ENCODE measurements at regions not wholly inside any gene's neighbourhood (a gene's known extent, or its start where the extent isn't known, plus 50 kb on each side); places are given as distances from the start of the nearest gene placed in this dataset.

GRCh38 chr2:237257471-237257951, 156.5 kb downstream of the COL6A3 start:
- TF ChIP-seq MAX (IDR thresholded peaks at IDR 0.05) (no peak), EGR1 (IDR thresholded peaks at IDR 0.05) (no peak), USF1 (IDR thresholded peaks at IDR 0.05) (no peak), EP300 (IDR thresholded peaks at IDR 0.05; ENCODE audit: borderline replicate concordance) (no peak), NFIC (IDR thresholded peaks at IDR 0.05) (no peak), ZBTB7A (IDR thresholded peaks at IDR 0.05; ENCODE audit: low read depth) (no peak), YY1 (IDR thresholded peaks at IDR 0.05; ENCODE audit: low read depth) (no peak), TEAD4 (IDR thresholded peaks at IDR 0.05) (no peak), TCF12 (IDR thresholded peaks at IDR 0.05; ENCODE audit: low read depth) (no peak)

GRCh38 chr2:237258116-237258515, 155.8 kb downstream of the COL6A3 start:
- TF ChIP-seq RAD21 (IDR thresholded peaks at IDR 0.05; ENCODE audit: low read depth): no peak
- TF ChIP-seq TAF1 (IDR thresholded peaks at IDR 0.05; ENCODE audit: low read depth): no peak
- no peak for TF ChIP-seq CREB1 (IDR thresholded peaks at IDR 0.05; ENCODE audit: low read depth)
- TF ChIP-seq EP300 (IDR thresholded peaks at IDR 0.05; ENCODE audit: borderline replicate concordance): no peak
- TF ChIP-seq CEBPB (IDR thresholded peaks at IDR 0.05): no peak
- no peak for TF ChIP-seq REST (IDR thresholded peaks at IDR 0.05; ENCODE audit: low read depth)
- no peak for TF ChIP-seq TCF12 (IDR thresholded peaks at IDR 0.05; ENCODE audit: low read depth)
- TF ChIP-seq FOXM1 (IDR thresholded peaks at IDR 0.05; ENCODE audit: borderline replicate concordance, low read depth): no peak
- TF ChIP-seq YY1 (IDR thresholded peaks at IDR 0.05; ENCODE audit: low read depth): no peak
- no peak for TF ChIP-seq ZBTB7A (IDR thresholded peaks at IDR 0.05; ENCODE audit: low read depth)
- no peak for TF ChIP-seq NFIC (IDR thresholded peaks at IDR 0.05)
- no peak for TF ChIP-seq USF1 (IDR thresholded peaks at IDR 0.05)
- no peak for TF ChIP-seq EGR1 (IDR thresholded peaks at IDR 0.05)
- no peak for TF ChIP-seq TEAD4 (IDR thresholded peaks at IDR 0.05)
- TF ChIP-seq MAX (IDR thresholded peaks at IDR 0.05): no peak

GRCh38 chr2:237258615-237259014, 155.3 kb downstream of the COL6A3 start:
- no peak for TF ChIP-seq USF1 (IDR thresholded peaks at IDR 0.05)
- TF ChIP-seq EGR1 (IDR thresholded peaks at IDR 0.05): no peak
- no peak for TF ChIP-seq REST (IDR thresholded peaks at IDR 0.05; ENCODE audit: low read depth)
- TF ChIP-seq NFIC (IDR thresholded peaks at IDR 0.05): no peak

GRCh38 chr2:237259201-237259600, 154.8 kb downstream of the COL6A3 start:
- TF ChIP-seq FOXM1 (IDR thresholded peaks at IDR 0.05; ENCODE audit: borderline replicate concordance, low read depth) (no peak), CEBPB (IDR thresholded peaks at IDR 0.05) (no peak), ZBTB7A (IDR thresholded peaks at IDR 0.05; ENCODE audit: low read depth) (no peak), TCF12 (IDR thresholded peaks at IDR 0.05; ENCODE audit: low read depth) (no peak), REST (IDR thresholded peaks at IDR 0.05; ENCODE audit: low read depth) (no peak), USF1 (IDR thresholded peaks at IDR 0.05) (no peak), TAF1 (IDR thresholded peaks at IDR 0.05; ENCODE audit: low read depth) (no peak), CREB1 (IDR thresholded peaks at IDR 0.05; ENCODE audit: low read depth) (no peak), EGR1 (IDR thresholded peaks at IDR 0.05) (no peak), TEAD4 (IDR thresholded peaks at IDR 0.05) (no peak), RAD21 (IDR thresholded peaks at IDR 0.05; ENCODE audit: low read depth) (no peak), EP300 (IDR thresholded peaks at IDR 0.05; ENCODE audit: borderline replicate concordance) (no peak), YY1 (IDR thresholded peaks at IDR 0.05; ENCODE audit: low read depth) (no peak), NFIC (IDR thresholded peaks at IDR 0.05) (no peak), MAX (IDR thresholded peaks at IDR 0.05) (no peak)
